ENCODE measurements at regions not wholly inside any gene's neighbourhood (a gene's known extent, or its start where the extent isn't known, plus 50 kb on each side); places are given as distances from the start of the nearest gene placed in this dataset.

DNA sequence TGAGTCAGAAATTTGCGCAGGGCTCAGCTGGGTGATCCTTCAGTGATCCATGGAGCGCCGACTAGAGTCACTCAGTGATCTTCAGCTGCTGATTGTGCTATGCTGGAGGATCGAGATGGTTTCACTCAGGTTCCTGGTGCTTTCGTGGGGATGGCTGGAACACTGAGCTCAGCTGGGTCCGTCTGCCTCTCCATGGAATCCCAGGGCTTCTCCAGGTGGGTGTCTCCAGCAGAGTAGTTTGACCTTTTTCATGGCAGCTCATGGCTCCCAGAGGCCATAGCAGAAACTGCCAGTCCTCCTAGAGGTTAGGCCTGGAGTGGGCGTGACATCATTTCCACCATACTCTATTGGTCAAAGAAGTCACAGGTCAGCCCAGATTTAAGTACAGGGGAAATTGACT, 88.8 kb upstream of the SIRPA start:
- Histone ChIP-seq H3K27ac (peak overlapping the region in 1 of 4 donors; percentile 10), H3K4me3 (no peak overlapping the region), H3K4me1 (peaks cover 30 to 66% (median 34%) of the 10 kb centered on the region in 3 donors), H3K27me3 (peaks cover 0 to 14% (median 0%) of the 10 kb centered on the region in 4 donors), H3K9me3 (no peaks in the 10 kb centered on the region), H3K36me3 (no peaks in the 10 kb centered on the region)
- no peak for DNase-seq
- WGBS, 2 donors: 63 to 78% methylated on average over 3 to 5 of the region's 7 CpGs
- TF ChIP-seq POLR2A (IDR thresholded peaks at IDR 0.05): no peak
- TF ChIP-seq, protein P1, sequence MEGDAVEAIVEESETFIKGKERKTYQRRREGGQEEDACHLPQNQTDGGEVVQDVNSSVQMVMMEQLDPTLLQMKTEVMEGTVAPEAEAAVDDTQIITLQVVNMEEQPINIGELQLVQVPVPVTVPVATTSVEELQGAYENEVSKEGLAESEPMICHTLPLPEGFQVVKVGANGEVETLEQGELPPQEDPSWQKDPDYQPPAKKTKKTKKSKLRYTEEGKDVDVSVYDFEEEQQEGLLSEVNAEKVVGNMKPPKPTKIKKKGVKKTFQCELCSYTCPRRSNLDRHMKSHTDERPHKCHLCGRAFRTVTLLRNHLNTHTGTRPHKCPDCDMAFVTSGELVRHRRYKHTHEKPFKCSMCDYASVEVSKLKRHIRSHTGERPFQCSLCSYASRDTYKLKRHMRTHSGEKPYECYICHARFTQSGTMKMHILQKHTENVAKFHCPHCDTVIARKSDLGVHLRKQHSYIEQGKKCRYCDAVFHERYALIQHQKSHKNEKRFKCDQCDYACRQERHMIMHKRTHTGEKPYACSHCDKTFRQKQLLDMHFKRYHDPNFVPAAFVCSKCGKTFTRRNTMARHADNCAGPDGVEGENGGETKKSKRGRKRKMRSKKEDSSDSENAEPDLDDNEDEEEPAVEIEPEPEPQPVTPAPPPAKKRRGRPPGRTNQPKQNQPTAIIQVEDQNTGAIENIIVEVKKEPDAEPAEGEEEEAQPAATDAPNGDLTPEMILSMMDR (IDR thresholded peaks at IDR 0.05): no peak
- intact Hi-C loops (cut with DNase I): loop anchor here (10.0 kb wide), 1 partner anchor 88 kb away; the partner anchor contains the start of gene SIRPA

DNA sequence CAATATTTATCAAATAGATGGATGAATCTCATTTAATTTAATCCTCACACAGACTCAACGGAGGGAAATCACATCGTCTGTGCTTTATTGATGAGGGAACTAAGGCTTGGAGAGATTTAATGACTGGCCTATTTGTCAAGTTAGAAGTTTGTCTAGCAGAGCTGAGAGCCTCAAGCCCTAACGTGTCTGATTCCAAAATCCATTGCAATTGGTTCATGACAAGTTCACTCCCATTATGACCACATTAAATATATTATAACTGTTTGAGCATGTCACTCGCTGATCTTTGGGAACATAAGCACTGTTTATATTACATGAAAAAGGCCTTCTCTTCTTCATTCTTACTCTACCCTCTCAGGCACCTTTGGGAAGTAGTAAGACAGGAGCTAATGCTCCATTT, 89.4 kb upstream of the SIRPA start:
- Histone ChIP-seq H3K36me3 (no peaks in the 10 kb centered on the region), H3K27me3 (peaks cover 0 to 14% (median 0%) of the 10 kb centered on the region in 4 donors), H3K9me3 (no peaks in the 10 kb centered on the region), H3K4me1 (peaks cover 23 to 60% (median 29%) of the 10 kb centered on the region in 3 donors), H3K27ac (peak overlapping the region in 1 of 4 donors; percentile 23), H3K4me3 (no peak overlapping the region)
- TF ChIP-seq POLR2A (IDR thresholded peaks at IDR 0.05): no peak
- TF ChIP-seq, protein P1 (IDR thresholded peaks at IDR 0.05): no peak
- intact Hi-C loops (cut with DNase I): loop anchor here (10.0 kb wide), 1 partner anchor 89 kb away; the partner anchor contains the start of gene SIRPA
- 50 to 54% methylated on average over 4 of the region's 4 CpGs for WGBS, 2 donors
- DNase-seq: no peak

DNA sequence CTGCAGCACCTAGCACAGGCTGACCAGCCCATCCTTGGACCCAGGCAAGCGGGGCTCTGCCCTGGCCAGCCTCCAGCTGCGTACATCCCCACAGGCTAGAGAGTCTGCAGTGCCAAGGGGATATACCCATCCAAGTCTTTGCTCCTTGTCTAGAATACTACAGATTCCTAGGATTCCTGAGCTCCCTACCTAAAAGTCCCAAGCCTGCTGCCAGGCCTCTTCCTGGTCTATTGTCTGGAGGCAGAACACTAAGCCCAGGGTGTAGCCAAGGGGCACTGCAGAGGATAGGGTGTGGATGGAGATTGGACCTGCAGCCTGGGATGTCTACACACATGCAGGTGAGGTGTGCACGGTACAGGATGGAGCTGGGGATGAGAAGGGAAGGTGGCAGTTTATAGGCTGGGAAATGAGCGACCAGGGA, 90.0 kb upstream of the SIRPA start:
- DNase-seq: no peak
- WGBS, 2 donors: 50 to 88% methylated on average over 1 to 2 of the region's 4 CpGs
- H3K36me3 ChIP-seq: no peaks in the 10 kb centered on the region
- H3K27me3 ChIP-seq: peaks cover 0 to 17% (median under 1%) of the 10 kb centered on the region in 4 donors
- no peaks in the 10 kb centered on the region for H3K9me3 ChIP-seq
- no peak overlapping the region for H3K4me3 ChIP-seq
- intact Hi-C loops (cut with DNase I): loop anchor here (10.0 kb wide), 1 partner anchor 90 kb away; the partner anchor contains the start of gene SIRPA
- peak overlapping the region in 1 of 4 donors; percentile 23 for H3K27ac ChIP-seq
- peaks cover 19 to 53% (median 22%) of the 10 kb centered on the region in 3 donors for H3K4me1 ChIP-seq
- TF ChIP-seq, protein P1 (IDR thresholded peaks at IDR 0.05): no peak
- no peak for TF ChIP-seq POLR2A (IDR thresholded peaks at IDR 0.05)

DNA sequence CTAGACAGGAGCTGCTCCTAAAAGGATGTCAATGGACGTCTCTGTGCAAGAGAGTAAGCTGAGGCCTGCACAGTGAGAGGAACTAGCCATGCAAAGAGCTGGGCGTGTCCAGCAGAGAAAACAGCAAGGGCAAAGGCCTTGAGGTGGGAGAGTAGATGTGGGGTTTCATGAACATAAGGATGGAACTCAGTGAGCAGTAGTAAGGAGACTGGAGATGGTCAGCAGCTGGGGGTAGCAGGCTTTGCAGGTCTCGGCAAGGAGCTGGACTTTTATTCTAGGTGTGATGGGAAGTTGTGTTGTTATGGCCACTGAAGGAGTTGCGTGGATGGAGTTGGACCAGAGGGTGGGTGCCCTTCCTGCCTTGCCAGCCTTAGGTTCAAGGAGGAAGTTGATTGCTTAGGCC, 90.7 kb upstream of the SIRPA start:
- WGBS, 2 donors: 78 to 88% methylated on average over 4 of the region's 4 CpGs
- Histone ChIP-seq H3K4me1 (peaks cover 19 to 47% (median 21%) of the 10 kb centered on the region in 3 donors), H3K27me3 (peaks cover 0 to 19% (median 1%) of the 10 kb centered on the region in 4 donors), H3K27ac (peak overlapping the region in 1 of 4 donors; percentile 2), H3K9me3 (no peaks in the 10 kb centered on the region), H3K36me3 (no peaks in the 10 kb centered on the region), H3K4me3 (no peak overlapping the region)
- intact Hi-C loops (cut with DNase I): loop anchor here (10.0 kb wide), 1 partner anchor 90 kb away; the partner anchor contains the start of gene SIRPA
- DNase-seq: no peak
- TF ChIP-seq POLR2A (IDR thresholded peaks at IDR 0.05): no peak
- TF ChIP-seq, protein P1 (IDR thresholded peaks at IDR 0.05): no peak

DNA sequence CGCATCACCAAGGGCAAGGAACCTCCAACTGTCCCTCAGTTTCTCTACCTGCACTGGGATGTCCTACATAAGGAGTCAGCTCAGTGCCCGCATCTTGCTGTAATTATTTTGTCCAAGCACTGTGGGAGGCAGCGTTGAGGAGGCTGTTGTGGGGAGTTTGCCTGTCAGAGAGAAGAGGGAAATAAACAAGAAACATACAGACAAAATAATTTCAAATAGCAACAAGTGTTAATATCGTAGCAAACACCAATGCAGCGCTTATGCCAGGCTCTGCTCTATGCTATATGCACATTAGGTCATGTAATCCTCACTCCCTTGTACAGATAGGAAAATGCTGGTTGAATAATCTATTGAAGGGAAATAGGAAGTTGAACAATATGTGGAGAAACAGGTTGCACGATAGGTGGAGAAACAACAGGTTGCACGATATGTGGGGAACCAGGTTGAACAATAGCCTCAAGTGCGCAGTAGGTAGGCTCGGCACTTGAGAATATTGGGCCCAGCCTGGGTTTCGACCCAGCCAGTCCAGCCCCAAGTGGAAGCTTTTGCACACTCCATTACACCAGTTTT, 91.2 kb upstream of the SIRPA start:
- 39 to 52% methylated on average over 9 to 10 of the region's 10 CpGs for WGBS, 2 donors
- H3K9me3 ChIP-seq: no peaks in the 10 kb centered on the region
- H3K27me3 ChIP-seq: peaks cover 0 to 19% (median 1%) of the 10 kb centered on the region in 4 donors
- H3K27ac ChIP-seq: peak overlapping the region; percentile 62 to 84 (median 75)
- intact Hi-C loops (cut with DNase I): loop anchor here (10.0 kb wide), 1 partner anchor 91 kb away; the partner anchor contains the start of gene SIRPA
- H3K36me3 ChIP-seq: no peaks in the 10 kb centered on the region
- peaks cover 19 to 47% (median 21%) of the 10 kb centered on the region in 3 donors for H3K4me1 ChIP-seq
- no peak for DNase-seq
- TF ChIP-seq, protein P1 (IDR thresholded peaks at IDR 0.05): no peak
- no peak for TF ChIP-seq POLR2A (IDR thresholded peaks at IDR 0.05)
- H3K4me3 ChIP-seq: peak overlapping the region; percentile 53 to 72 (median 60)

Measured in esophagus squamous epithelium (tissue), 5 donors.